Keratinocyte (primary cell): ENCODE measurements at regions not wholly inside any gene's neighbourhood (a gene's known extent, or its start where the extent isn't known, plus 50 kb on each side); places are given as distances from the start of the nearest gene placed in this dataset.

Experiments used
- CTCF ChIP-seq, 3 experiments: IDR thresholded peaks in 1 of 3; conservative IDR thresholded peaks in 1 of 3; optimal IDR thresholded peaks in 1 of 3; 2 replicates in 2 of 3; 3 replicates in 1 of 3; pipeline versions ENCODE3 to v1.5.1; 2011; ENCODE audit warnings: low read length in 3 of 3, mild to moderate bottlenecking in 3 of 3, moderate library complexity in 2 of 3, control low read depth in 1 of 3, inconsistent platforms in 1 of 3; ENCODE audit not compliant: insufficient read depth in 2 of 3; ENCODE audit errors: extremely low read depth in 1 of 3
- EZH2 ChIP-seq: IDR thresholded peaks from one replicate; pipeline ENCODE4 v1.6.1; 2012; ENCODE audit warnings: inconsistent platforms, mild to moderate bottlenecking, low read length, moderate library complexity

- TF ChIP-seq CTCF (optimal IDR thresholded peaks at IDR 0.05 in 1 of 3, IDR thresholded peaks at IDR 0.05 in 1 of 3, conservative IDR thresholded peaks at IDR 0.05 in 1 of 3; ENCODE audit: extremely low read depth in 1 of 3, insufficient read depth in 2 of 3, low read length in 3 of 3) (no peak), EZH2 (no peak)
Measured at GRCh38 chr10:131534836-131535235, 223.3 kb upstream of the TCERG1L start.
